ENCODE measurements at regions not wholly inside any gene's neighbourhood (a gene's known extent, or its start where the extent isn't known, plus 50 kb on each side); places are given as distances from the start of the nearest gene placed in this dataset.
A peak's percentile ranks its signal among the peaks of the same experiment; 100 is the strongest.

GRCh38 chr17:77001487-77001886 is 133.3 kb downstream of the MGAT5B start:
- no peak for DNase-seq (ENCODE audit: low spot score)

GRCh38 chr17:77002103-77003045 is 134.2 kb downstream of the MGAT5B start:
- DNase-seq (ENCODE audit: low spot score): peak; percentile 72

DNA sequence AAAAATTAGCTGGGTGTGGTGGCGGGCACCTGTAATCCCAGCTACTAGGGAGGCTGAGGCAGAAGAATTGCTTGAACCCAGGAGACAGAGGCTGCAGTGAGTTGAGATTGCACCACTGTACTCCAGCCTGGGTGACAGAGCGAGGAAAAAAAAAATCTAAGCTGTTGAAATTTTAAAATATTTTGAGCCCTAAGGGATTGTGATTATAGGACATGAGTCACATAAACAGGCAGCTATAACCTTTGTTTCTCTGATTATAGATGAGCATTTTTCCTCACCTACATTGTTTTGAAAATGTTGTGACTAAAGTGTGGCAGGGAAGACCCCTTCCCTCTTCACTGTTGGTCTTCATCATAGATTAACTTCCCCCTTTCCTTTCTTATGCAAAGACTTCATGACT is 135.5 kb downstream of the MGAT5B start:
- DNase-seq (ENCODE audit: low spot score): no peak

DNA sequence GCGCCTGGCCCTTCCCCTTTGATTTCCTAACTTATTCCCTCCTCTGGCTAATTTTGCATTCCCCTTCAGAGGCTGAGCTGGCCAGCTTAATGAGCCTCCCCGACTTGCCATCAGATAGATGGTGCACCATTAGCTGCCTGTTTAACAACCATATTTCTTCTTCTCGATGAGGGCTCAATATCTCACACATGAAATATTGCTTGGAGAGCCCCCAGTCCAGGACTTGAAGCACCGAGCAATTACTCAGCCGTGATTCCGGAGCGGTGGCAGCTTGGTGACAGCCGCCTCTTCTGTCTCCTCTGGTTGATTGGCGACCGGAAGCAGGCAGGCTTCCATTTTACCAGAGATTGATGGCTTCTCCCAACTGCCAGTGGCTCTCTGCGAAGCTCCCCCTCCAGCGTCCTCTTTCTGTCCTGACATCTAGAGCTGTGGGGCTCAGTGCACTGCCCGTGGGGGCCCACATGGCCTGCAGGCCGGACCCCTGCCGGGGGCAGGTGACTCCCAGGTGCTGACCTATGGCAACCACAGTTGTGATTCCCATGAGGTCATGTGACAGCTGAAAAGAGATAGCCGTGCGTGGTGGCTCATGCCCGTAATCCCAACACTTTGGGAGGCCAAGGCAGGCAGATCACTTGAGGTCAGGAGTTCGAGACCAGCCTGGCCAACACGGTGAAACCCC is 133.7 kb upstream of the SEC14L1 start:
- no peak for DNase-seq (ENCODE audit: low spot score)

DNA sequence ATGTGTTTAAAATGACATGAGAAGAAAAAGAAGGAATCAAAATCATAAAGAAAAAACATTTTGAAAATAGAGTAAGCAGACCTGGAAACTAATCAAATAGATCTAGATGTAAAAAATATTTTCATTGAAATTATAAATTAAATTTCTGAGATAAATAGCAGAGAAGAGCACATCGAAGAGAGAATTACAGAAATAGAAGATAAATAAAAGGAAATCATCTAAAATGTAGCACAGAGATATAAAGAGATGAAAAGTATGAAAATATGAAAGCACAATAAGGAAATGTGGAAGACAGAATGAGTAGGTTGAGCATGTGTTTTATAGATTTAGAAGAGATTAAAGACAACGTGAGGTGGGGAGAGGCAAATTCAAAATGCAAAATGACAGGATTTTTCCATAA is 130.9 kb upstream of the SEC14L1 start:
- no peak for DNase-seq (ENCODE audit: low spot score)

GRCh38 chr17:77010667-77011066 is 130.1 kb upstream of the SEC14L1 start:
- no peak for DNase-seq (ENCODE audit: low spot score)

DNA sequence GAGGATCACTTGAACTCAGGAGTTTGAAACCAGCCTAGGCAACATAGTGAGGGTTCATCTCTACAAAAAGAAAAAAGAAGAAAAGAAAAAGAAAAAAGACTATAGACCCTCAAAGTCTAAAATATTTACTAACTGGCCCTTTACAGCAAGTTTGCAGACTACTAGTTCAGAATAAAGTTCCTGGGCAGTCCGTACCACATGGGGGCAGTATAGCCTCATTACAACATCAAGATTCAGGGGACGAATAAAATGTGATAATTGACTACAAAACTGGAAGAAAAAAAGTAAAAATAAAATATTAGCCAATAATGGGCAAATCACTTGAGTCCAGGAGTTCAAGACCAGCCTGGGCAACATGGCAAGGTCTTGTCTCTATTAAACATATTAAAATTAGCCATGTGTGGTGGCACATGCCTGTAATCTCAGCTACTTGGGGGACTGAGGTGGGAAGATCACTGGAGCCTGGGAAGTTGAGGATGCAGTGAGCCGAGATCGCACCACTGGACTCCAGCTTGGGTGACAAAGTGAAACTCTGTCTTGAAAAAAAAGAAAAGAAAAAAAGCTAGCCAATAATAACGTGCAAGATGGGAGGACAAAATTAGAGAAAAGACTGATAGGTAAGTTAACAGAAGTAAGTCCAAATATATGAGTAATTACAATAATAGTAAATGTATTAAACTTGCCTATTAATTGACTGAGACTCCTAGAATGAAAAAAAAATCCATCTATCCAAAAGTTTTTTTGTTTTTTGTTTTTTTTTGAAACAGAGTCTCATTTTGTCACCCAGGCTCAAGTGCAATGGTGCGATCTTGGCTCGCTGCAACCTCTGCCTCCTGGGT is 129.4 kb upstream of the SEC14L1 start:
- DNase-seq (ENCODE audit: low spot score): peak; percentile 26

GRCh38 chr17:77018504-77018903 is 122.3 kb upstream of the SEC14L1 start:
- no peak for DNase-seq (ENCODE audit: low spot score)

- DNase-seq (ENCODE audit: low spot score): no peak
Measured at GRCh38 chr17:77019893-77020379, 120.8 kb upstream of the SEC14L1 start.

DNA sequence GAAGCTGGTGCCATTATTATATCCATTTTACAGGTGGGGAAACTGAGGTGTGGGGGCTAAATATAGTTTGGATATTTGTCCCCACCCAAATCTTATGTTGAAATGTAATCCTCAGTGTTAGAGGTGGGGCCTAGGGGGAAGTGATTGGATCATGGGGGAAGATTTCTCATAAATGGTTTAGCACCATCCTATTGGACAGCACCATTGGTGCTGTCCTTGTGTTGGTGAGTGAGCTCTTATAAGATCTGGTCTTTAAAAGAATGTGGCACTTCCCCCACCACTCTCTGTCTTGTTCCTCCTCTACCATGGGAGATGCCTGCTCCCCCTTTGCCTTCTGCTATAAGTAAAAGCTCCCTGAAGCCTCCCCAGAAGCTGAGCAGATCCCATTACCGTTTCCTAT is 119.8 kb upstream of the SEC14L1 start:
- no peak for DNase-seq (ENCODE audit: low spot score)

DNA sequence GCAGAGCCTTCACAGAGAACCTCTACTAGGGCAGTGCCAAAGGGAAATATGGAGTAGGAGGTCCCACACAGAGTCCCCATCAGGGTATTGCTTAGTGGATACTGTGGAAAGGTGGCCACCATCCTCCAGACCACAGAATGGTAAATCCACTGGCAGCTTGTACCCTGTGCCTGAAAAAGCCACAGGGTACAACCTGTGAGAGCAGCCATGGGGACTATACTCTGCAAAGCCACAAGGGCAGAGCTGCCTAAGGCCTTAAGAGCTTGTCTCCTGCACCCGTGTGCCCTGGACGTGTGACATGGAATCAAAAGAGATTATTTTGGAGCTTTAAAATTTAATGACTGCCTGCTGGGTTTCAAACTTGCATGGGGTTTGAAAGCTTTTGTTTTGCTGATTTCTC is 118.0 kb upstream of the SEC14L1 start:
- DNase-seq (ENCODE audit: low spot score): no peak

- DNase-seq (ENCODE audit: low spot score): no peak
Measured at GRCh38 chr17:77025781-77026180, 115.0 kb upstream of the SEC14L1 start.

GRCh38 chr17:77027271-77027889 is 113.4 kb upstream of the SEC14L1 start:
- no peak for DNase-seq (ENCODE audit: low spot score)

GRCh38 chr17:77028900-77029299 is 111.9 kb upstream of the SEC14L1 start:
- no peak for DNase-seq (ENCODE audit: low spot score)

DNA sequence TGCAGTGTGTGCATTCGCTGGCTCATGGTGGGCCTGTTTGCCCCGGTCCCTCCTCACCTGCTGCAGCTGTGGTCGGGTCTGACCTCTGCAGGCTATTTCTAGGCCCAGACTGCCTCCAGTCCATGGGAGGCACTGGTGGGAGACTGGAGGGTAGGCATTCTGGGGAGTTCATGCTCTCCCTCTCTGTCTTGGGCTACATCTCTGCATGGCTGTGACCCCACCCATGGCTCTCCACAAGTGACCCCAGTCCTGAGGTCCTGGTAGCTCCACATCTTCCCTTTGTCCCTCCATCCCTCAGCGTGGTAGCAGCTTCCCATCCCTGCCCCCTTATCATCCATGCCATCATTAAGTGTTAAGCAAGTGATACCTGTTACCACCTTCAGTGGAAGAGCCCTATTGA is 107.8 kb upstream of the SEC14L1 start:
- no peak for DNase-seq (ENCODE audit: low spot score)

- DNase-seq (ENCODE audit: low spot score): no peak
Measured at GRCh38 chr17:77033892-77034404, 106.8 kb upstream of the SEC14L1 start.

- no peak for DNase-seq (ENCODE audit: low spot score)
Measured at GRCh38 chr17:77034677-77035424, 105.9 kb upstream of the SEC14L1 start.

- DNase-seq (ENCODE audit: low spot score): no peak
Measured at GRCh38 chr17:77035526-77035925, 105.2 kb upstream of the SEC14L1 start.

GRCh38 chr17:77036136-77036840 is 104.5 kb upstream of the SEC14L1 start:
- DNase-seq (ENCODE audit: low spot score): no peak

DNA sequence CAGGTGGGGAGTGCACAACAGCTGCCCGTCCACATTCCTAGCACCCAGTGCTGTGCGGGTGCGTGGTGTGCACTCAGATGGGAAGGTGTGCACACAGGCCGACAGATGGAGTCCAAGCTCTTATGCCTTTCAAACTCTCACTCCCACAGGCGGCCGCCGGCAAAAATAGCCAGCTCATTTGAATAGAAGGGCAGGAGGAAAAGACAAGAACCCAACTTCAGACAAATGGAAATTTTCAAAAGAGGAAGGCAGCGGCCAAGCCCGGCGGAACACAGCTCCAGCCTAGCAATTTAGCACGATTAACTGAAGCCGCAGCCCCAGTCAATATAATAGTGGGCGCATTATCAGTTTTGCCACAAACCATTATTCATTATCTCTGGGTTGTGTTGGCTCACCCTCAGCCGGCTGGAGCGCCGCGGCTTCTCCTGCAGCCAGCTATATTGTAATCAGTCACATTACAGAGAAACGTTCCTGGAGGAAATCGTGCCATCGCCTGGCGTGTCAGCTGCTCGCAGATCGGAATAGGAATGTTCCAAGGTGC is 103.9 kb upstream of the SEC14L1 start:
- no peak for DNase-seq (ENCODE audit: low spot score)
